ENCODE measurements at regions not wholly inside any gene's neighbourhood (a gene's known extent, or its start where the extent isn't known, plus 50 kb on each side); places are given as distances from the start of the nearest gene placed in this dataset.
A peak's percentile ranks its signal among the peaks of the same experiment; 100 is the strongest.

GRCh38 chr3:193833592-193833991 lies 240.6 kb downstream of the OPA1 start:
- no peaks in the 10 kb centered on the region for H3K36me3 ChIP-seq (ENCODE audit: control insufficient read depth in 2 of 2, insufficient read depth in 2 of 2, low read length in 2 of 2)
- H3K27me3 ChIP-seq (ENCODE audit: control insufficient read depth in 2 of 2, insufficient read depth in 2 of 2, low read length in 2 of 2) = no peaks in the 10 kb centered on the region
- H3K9ac ChIP-seq (ENCODE audit: low read depth in 1 of 2, low read length in 2 of 2) = no peak overlapping the region
- H3K4me1 ChIP-seq (ENCODE audit: control insufficient read depth in 2 of 2, insufficient read depth in 2 of 2, low read length in 2 of 2) = peaks cover 5 to 12% of the 10 kb centered on the region in 2 donors
- no peak overlapping the region for H3K27ac ChIP-seq (ENCODE audit: low read depth in 2 of 2, low read length in 2 of 2)
- no peak overlapping the region for H3K4me3 ChIP-seq (ENCODE audit: low read length in 2 of 2)
- H3K9me3 ChIP-seq (ENCODE audit: control insufficient read depth in 2 of 2, low read length in 2 of 2) = no peaks in the 10 kb centered on the region

DNA sequence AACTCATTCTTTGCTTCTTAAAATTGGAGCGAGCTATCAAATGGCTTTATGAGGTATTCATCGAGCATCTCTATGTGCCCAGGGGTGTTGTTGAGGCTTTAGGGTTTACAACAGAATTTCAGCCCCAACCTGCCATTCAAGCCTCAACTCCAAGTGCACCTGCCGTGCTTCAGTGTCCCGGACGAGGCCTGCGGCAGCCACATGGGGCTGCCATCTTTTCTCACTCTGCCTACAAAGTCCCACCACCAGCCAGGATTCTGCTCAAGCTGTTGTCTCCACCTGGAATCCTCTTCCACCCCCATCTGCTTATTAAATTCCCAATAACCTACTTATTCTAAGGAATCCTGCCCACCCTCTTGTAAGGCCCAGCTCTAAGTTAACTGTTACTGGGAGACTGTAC lies 242.4 kb downstream of the OPA1 start:
- Histone ChIP-seq H3K4me1 (ENCODE audit: control insufficient read depth in 2 of 2, insufficient read depth in 2 of 2, low read length in 2 of 2) (peaks cover 0 to 14% of the 10 kb centered on the region in 2 donors), H3K27ac (ENCODE audit: low read depth in 2 of 2, low read length in 2 of 2) (no peak overlapping the region), H3K36me3 (ENCODE audit: control insufficient read depth in 2 of 2, insufficient read depth in 2 of 2, low read length in 2 of 2) (no peaks in the 10 kb centered on the region), H3K4me3 (ENCODE audit: low read length in 2 of 2) (no peak overlapping the region), H3K9me3 (ENCODE audit: control insufficient read depth in 2 of 2, low read length in 2 of 2) (no peaks in the 10 kb centered on the region), H3K27me3 (ENCODE audit: control insufficient read depth in 2 of 2, insufficient read depth in 2 of 2, low read length in 2 of 2) (no peaks in the 10 kb centered on the region), H3K9ac (ENCODE audit: low read depth in 1 of 2, low read length in 2 of 2) (no peak overlapping the region)

DNA sequence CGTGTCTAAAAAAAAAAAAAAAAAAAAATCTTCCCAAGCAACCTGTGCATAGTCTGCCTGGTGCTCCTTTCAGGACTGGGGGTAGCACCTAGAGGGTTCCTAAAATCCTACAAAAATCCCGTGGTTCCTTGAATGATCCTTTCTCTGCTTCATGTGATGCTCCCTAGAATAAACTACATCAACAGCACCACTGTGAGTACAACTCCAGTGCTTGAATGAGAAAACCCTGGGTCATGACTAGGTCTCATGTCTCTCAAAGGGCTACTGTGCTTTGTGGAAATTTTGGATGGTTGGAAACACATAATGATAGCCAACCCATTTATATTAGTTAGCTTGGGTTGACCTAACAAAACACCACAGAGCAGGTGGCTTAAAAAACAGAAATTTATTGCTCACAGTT lies 243.5 kb downstream of the OPA1 start:
- H3K4me3 ChIP-seq (ENCODE audit: low read length in 2 of 2) = no peak overlapping the region
- peaks cover 6 to 24% of the 10 kb centered on the region in 2 donors for H3K4me1 ChIP-seq (ENCODE audit: control insufficient read depth in 2 of 2, insufficient read depth in 2 of 2, low read length in 2 of 2)
- no peaks in the 10 kb centered on the region for H3K27me3 ChIP-seq (ENCODE audit: control insufficient read depth in 2 of 2, insufficient read depth in 2 of 2, low read length in 2 of 2)
- no peaks in the 10 kb centered on the region for H3K9me3 ChIP-seq (ENCODE audit: control insufficient read depth in 2 of 2, low read length in 2 of 2)
- H3K36me3 ChIP-seq (ENCODE audit: control insufficient read depth in 2 of 2, insufficient read depth in 2 of 2, low read length in 2 of 2) = no peaks in the 10 kb centered on the region
- H3K27ac ChIP-seq (ENCODE audit: low read depth in 2 of 2, low read length in 2 of 2) = no peak overlapping the region
- no peak overlapping the region for H3K9ac ChIP-seq (ENCODE audit: low read depth in 1 of 2, low read length in 2 of 2)

- H3K27me3 ChIP-seq (ENCODE audit: control insufficient read depth in 2 of 2, insufficient read depth in 2 of 2, low read length in 2 of 2) = no peaks in the 10 kb centered on the region
- no peaks in the 10 kb centered on the region for H3K36me3 ChIP-seq (ENCODE audit: control insufficient read depth in 2 of 2, insufficient read depth in 2 of 2, low read length in 2 of 2)
- H3K9ac ChIP-seq (ENCODE audit: low read depth in 1 of 2, low read length in 2 of 2) = no peak overlapping the region
- no peaks in the 10 kb centered on the region for H3K9me3 ChIP-seq (ENCODE audit: control insufficient read depth in 2 of 2, low read length in 2 of 2)
- peaks cover 10 to 25% of the 10 kb centered on the region in 2 donors for H3K4me1 ChIP-seq (ENCODE audit: control insufficient read depth in 2 of 2, insufficient read depth in 2 of 2, low read length in 2 of 2)
- H3K27ac ChIP-seq (ENCODE audit: low read depth in 2 of 2, low read length in 2 of 2) = no peak overlapping the region
- no peak overlapping the region for H3K4me3 ChIP-seq (ENCODE audit: low read length in 2 of 2)
Observed at GRCh38 chr3:193836918-193837317, 243.9 kb downstream of the OPA1 start.

GRCh38 chr3:193837347-193837827 lies 244.4 kb downstream of the OPA1 start:
- Histone ChIP-seq H3K27me3 (ENCODE audit: control insufficient read depth in 2 of 2, insufficient read depth in 2 of 2, low read length in 2 of 2) (no peaks in the 10 kb centered on the region), H3K9me3 (ENCODE audit: control insufficient read depth in 2 of 2, low read length in 2 of 2) (no peaks in the 10 kb centered on the region), H3K27ac (ENCODE audit: low read depth in 2 of 2, low read length in 2 of 2) (no peak overlapping the region), H3K9ac (ENCODE audit: low read depth in 1 of 2, low read length in 2 of 2) (no peak overlapping the region), H3K36me3 (ENCODE audit: control insufficient read depth in 2 of 2, insufficient read depth in 2 of 2, low read length in 2 of 2) (no peaks in the 10 kb centered on the region), H3K4me3 (ENCODE audit: low read length in 2 of 2) (no peak overlapping the region), H3K4me1 (ENCODE audit: control insufficient read depth in 2 of 2, insufficient read depth in 2 of 2, low read length in 2 of 2) (peaks cover 14 to 26% of the 10 kb centered on the region in 2 donors)

DNA sequence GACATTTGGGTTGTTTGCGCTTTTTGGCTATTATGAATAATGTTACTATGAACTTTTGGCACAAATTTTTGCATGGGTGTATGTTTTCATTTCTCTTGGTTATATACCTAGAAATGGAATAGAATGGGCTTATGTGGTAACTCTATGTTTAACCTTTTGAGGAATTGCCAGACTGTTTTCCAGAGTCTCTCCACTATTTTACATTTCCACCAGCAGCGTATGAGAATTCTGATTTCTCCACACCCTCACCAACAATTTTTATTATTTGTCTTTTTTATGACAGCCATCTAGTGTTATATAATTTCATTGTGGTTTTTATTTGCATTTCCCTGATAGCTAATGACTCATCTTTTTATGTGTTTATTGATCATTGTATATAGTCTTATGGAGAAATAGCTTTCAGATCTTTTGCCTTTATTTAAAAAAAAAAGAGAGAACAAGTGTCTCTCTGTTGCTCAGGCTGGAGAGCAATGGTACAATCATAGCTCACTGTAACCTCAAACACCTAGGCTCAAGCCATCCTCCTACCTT lies 247.2 kb downstream of the OPA1 start:
- peak overlapping the region; percentile 67 to 97 for H3K27ac ChIP-seq (ENCODE audit: low read depth in 2 of 2, low read length in 2 of 2)
- no peak overlapping the region for H3K9ac ChIP-seq (ENCODE audit: low read depth in 1 of 2, low read length in 2 of 2)
- H3K4me1 ChIP-seq (ENCODE audit: control insufficient read depth in 2 of 2, insufficient read depth in 2 of 2, low read length in 2 of 2) = peaks cover 14 to 42% of the 10 kb centered on the region in 2 donors
- no peaks in the 10 kb centered on the region for H3K36me3 ChIP-seq (ENCODE audit: control insufficient read depth in 2 of 2, insufficient read depth in 2 of 2, low read length in 2 of 2)
- H3K4me3 ChIP-seq (ENCODE audit: low read length in 2 of 2) = no peak overlapping the region
- H3K9me3 ChIP-seq (ENCODE audit: control insufficient read depth in 2 of 2, low read length in 2 of 2) = no peaks in the 10 kb centered on the region
- no peaks in the 10 kb centered on the region for H3K27me3 ChIP-seq (ENCODE audit: control insufficient read depth in 2 of 2, insufficient read depth in 2 of 2, low read length in 2 of 2)

DNA sequence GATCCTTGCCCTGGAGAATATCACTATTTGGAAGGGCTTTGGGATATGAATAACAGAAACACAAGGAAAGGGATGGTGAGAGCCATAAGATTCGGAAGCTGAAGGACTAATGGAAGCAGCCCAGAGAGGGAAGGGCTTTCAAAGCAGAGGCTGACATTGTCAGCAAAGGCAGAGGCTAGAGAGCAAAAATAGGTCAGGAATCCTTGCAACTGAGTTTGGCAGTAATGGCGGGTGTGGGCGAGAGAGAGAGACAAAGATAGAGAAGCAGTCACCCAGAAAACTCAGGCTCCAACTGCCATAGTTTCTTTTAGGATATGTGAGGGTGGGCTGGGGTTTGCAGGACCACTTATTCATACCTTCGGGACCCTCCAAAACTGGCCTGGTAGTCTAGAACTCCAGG lies 248.6 kb downstream of the OPA1 start:
- Histone ChIP-seq H3K27ac (ENCODE audit: low read depth in 2 of 2, low read length in 2 of 2) (peak overlapping the region; percentile 54 to 97), H3K4me3 (ENCODE audit: low read length in 2 of 2) (peak overlapping the region; percentile 8 to 20), H3K9ac (ENCODE audit: low read depth in 1 of 2, low read length in 2 of 2) (no peak overlapping the region), H3K27me3 (ENCODE audit: control insufficient read depth in 2 of 2, insufficient read depth in 2 of 2, low read length in 2 of 2) (peaks cover 0 to 1% of the 10 kb centered on the region in 2 donors), H3K4me1 (ENCODE audit: control insufficient read depth in 2 of 2, insufficient read depth in 2 of 2, low read length in 2 of 2) (peaks cover 24 to 51% of the 10 kb centered on the region in 2 donors), H3K36me3 (ENCODE audit: control insufficient read depth in 2 of 2, insufficient read depth in 2 of 2, low read length in 2 of 2) (no peaks in the 10 kb centered on the region), H3K9me3 (ENCODE audit: control insufficient read depth in 2 of 2, low read length in 2 of 2) (no peaks in the 10 kb centered on the region)

GRCh38 chr3:193842029-193842798 lies 249.2 kb downstream of the OPA1 start:
- Histone ChIP-seq H3K36me3 (ENCODE audit: control insufficient read depth in 2 of 2, insufficient read depth in 2 of 2, low read length in 2 of 2) (no peaks in the 10 kb centered on the region), H3K4me3 (ENCODE audit: low read length in 2 of 2) (peak overlapping the region; percentile 8 to 31), H3K27ac (ENCODE audit: low read depth in 2 of 2, low read length in 2 of 2) (peak overlapping the region; percentile 95 to 97), H3K9me3 (ENCODE audit: control insufficient read depth in 2 of 2, low read length in 2 of 2) (no peaks in the 10 kb centered on the region), H3K27me3 (ENCODE audit: control insufficient read depth in 2 of 2, insufficient read depth in 2 of 2, low read length in 2 of 2) (peaks cover 0 to 1% of the 10 kb centered on the region in 2 donors), H3K4me1 (ENCODE audit: control insufficient read depth in 2 of 2, insufficient read depth in 2 of 2, low read length in 2 of 2) (peaks cover 25 to 54% of the 10 kb centered on the region in 2 donors), H3K9ac (ENCODE audit: low read depth in 1 of 2, low read length in 2 of 2) (peak overlapping the region in 1 of 2 donors; percentile 29)

DNA sequence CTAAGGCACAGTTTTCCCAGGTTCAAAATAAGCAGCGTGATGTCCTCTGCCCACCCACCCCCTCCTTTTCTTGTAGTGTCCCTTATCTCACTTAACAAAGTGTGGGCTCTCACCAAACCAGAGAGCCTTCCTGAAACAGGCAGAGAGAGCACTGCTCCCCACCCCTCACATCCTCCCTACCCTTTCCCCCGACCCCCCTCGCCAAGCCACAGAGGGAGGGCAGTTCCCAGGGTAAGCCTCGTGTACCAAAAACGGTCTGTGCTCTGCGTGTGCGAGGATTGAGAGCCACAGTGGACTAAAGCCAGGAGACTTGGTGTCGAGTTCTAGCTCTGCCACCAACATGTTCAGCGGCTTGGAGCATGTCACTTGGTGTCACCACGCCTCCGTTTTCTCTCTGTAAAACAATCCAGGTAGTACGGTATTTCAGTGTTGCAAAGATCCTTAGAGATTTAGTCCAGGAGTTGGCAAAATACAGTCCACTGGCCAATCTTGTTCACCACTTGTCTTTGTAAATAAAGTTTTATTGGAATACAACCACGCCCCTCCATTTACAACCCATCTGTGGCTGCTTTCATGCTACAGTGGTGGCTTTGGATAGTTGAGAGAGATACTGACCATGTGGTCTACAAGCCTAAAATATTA lies 249.9 kb downstream of the OPA1 start:
- H3K36me3 ChIP-seq (ENCODE audit: control insufficient read depth in 2 of 2, insufficient read depth in 2 of 2, low read length in 2 of 2) = no peaks in the 10 kb centered on the region
- H3K9ac ChIP-seq (ENCODE audit: low read depth in 1 of 2, low read length in 2 of 2) = peak overlapping the region in 1 of 2 donors; percentile 61
- peak overlapping the region; percentile 95 to 97 for H3K27ac ChIP-seq (ENCODE audit: low read depth in 2 of 2, low read length in 2 of 2)
- H3K4me1 ChIP-seq (ENCODE audit: control insufficient read depth in 2 of 2, insufficient read depth in 2 of 2, low read length in 2 of 2) = peaks cover 27 to 60% of the 10 kb centered on the region in 2 donors
- H3K4me3 ChIP-seq (ENCODE audit: low read length in 2 of 2) = peak overlapping the region; percentile 20 to 57
- H3K27me3 ChIP-seq (ENCODE audit: control insufficient read depth in 2 of 2, insufficient read depth in 2 of 2, low read length in 2 of 2) = peaks cover 0 to 1% of the 10 kb centered on the region in 2 donors
- no peaks in the 10 kb centered on the region for H3K9me3 ChIP-seq (ENCODE audit: control insufficient read depth in 2 of 2, low read length in 2 of 2)

Data from mucosa of rectum (tissue), 2 donors.